Endothelial cell (in vitro differentiated cells): ENCODE measurements at regions not wholly inside any gene's neighbourhood (a gene's known extent, or its start where the extent isn't known, plus 50 kb on each side); places are given as distances from the start of the nearest gene placed in this dataset.
A peak's percentile ranks its signal among the peaks of the same experiment; 100 is the strongest.

Source experiments
- DNase-seq: peaks from one replicate; pipeline ENCODE4 v3.0.0; 2021; ENCODE audit warnings: low spot score
- H3K27ac Mint-ChIP-seq: one replicate; pipeline ENCODE4 v1.8.0; 2021; ENCODE audit warnings: mixed read lengths, inconsistent platforms; ENCODE audit not compliant: unreplicated experiment
- H3K27me3 Mint-ChIP-seq: one replicate; pipeline ENCODE4 v1.8.0; 2021; ENCODE audit warnings: mild to moderate bottlenecking, moderate library complexity, mixed read lengths, inconsistent platforms; ENCODE audit not compliant: unreplicated experiment
- H3K36me3 Mint-ChIP-seq: one replicate; pipeline ENCODE4 v1.8.0; 2021; ENCODE audit warnings: mild to moderate bottlenecking, low read depth, mixed read lengths, inconsistent platforms; ENCODE audit not compliant: unreplicated experiment
- H3K4me1 Mint-ChIP-seq: one replicate; pipeline ENCODE4 v1.8.0; 2021; ENCODE audit warnings: mild to moderate bottlenecking, mixed read lengths, inconsistent platforms; ENCODE audit not compliant: unreplicated experiment
- H3K4me3 Mint-ChIP-seq: one replicate; pipeline ENCODE4 v1.8.0; 2021; ENCODE audit warnings: mild to moderate bottlenecking, mixed read lengths, inconsistent platforms; ENCODE audit not compliant: unreplicated experiment
- H3K9me3 Mint-ChIP-seq: one replicate; pipeline ENCODE4 v1.8.0; 2021; ENCODE audit warnings: mixed read lengths, inconsistent platforms; ENCODE audit not compliant: unreplicated experiment
- CTCF ChIP-seq: fragments of 200-600 bp; sonication (generic); IDR thresholded peaks from one replicate; pipeline ENCODE4 v1.5.0; 2021; ENCODE audit warnings: antibody characterized with exemption; ENCODE audit not compliant: unreplicated experiment

- Mint-ChIP-seq H3K36me3 (no peaks in the 10 kb centered on the region), H3K4me1 (peaks cover 35% of the 10 kb centered on the region), H3K4me3 (no peak overlapping the region), H3K9me3 (no peaks in the 10 kb centered on the region), H3K27me3 (peaks cover 2% of the 10 kb centered on the region), H3K27ac (peak overlapping the region; percentile 70)
- no peak for DNase-seq
- no peak for TF ChIP-seq CTCF
These were observed 136.6 kb downstream of the PROX1 start for GRCh38 chr1:214124281-214124805.

- Mint-ChIP-seq H3K27ac (peak overlapping the region; percentile 70), H3K27me3 (peaks cover 2% of the 10 kb centered on the region), H3K4me1 (peaks cover 35% of the 10 kb centered on the region), H3K36me3 (no peaks in the 10 kb centered on the region), H3K4me3 (no peak overlapping the region), H3K9me3 (no peaks in the 10 kb centered on the region)
- no peak for DNase-seq
- no peak for TF ChIP-seq CTCF
These were observed 137.1 kb downstream of the PROX1 start for GRCh38 chr1:214124915-214125314.

GRCh38 chr1:214125819-214126218 lies 138.0 kb downstream of the PROX1 start:
- no peak for TF ChIP-seq CTCF
- peaks cover 37% of the 10 kb centered on the region for H3K4me1 Mint-ChIP-seq
- no peak overlapping the region for H3K4me3 Mint-ChIP-seq
- H3K9me3 Mint-ChIP-seq, result no peaks in the 10 kb centered on the region
- H3K36me3 Mint-ChIP-seq, result no peaks in the 10 kb centered on the region
- H3K27me3 Mint-ChIP-seq, result peaks cover 2% of the 10 kb centered on the region
- DNase-seq, result no peak
- H3K27ac Mint-ChIP-seq, result no peak overlapping the region

GRCh38 chr1:214126697-214127146 lies 138.9 kb downstream of the PROX1 start:
- no peak for TF ChIP-seq CTCF
- no peak for DNase-seq
- Mint-ChIP-seq H3K36me3 (no peaks in the 10 kb centered on the region), H3K27me3 (peaks cover 2% of the 10 kb centered on the region), H3K9me3 (no peaks in the 10 kb centered on the region), H3K4me1 (peaks cover 44% of the 10 kb centered on the region), H3K4me3 (no peak overlapping the region), H3K27ac (no peak overlapping the region)

GRCh38 chr1:214127705-214128104 lies 139.9 kb downstream of the PROX1 start:
- Mint-ChIP-seq H3K4me1 (peaks cover 48% of the 10 kb centered on the region), H3K27ac (no peak overlapping the region), H3K36me3 (no peaks in the 10 kb centered on the region), H3K9me3 (no peaks in the 10 kb centered on the region), H3K27me3 (peaks cover 2% of the 10 kb centered on the region), H3K4me3 (no peak overlapping the region)
- TF ChIP-seq CTCF, result no peak
- DNase-seq, result no peak
